ENCODE measurements at regions not wholly inside any gene's neighbourhood (a gene's known extent, or its start where the extent isn't known, plus 50 kb on each side); places are given as distances from the start of the nearest gene placed in this dataset.
A peak's percentile ranks its signal among the peaks of the same experiment; 100 is the strongest.

DNA sequence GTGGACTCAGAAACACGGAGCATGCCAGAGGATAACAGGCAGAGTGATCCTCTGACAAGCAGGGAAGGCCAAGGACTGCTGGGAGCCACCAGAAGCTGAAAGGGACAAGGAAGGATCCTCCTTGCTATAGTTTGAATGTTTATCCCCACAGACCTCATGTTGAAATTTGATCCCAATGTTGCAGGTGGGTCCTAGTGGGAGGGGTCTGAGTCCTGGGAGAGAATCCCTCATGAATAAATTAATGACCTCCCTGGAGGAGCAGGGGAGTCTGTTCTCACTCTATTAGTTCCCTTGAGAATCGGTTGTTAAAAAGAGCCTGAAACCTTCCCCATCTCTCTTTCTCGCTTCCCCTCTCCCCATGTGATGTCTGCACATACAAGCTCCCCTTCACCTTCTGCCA lies 124.4 kb downstream of the FBXO15 start:
- no peak for DNase-seq (ENCODE audit: extremely low read depth in 1 of 2, low read depth in 1 of 2)

DNA sequence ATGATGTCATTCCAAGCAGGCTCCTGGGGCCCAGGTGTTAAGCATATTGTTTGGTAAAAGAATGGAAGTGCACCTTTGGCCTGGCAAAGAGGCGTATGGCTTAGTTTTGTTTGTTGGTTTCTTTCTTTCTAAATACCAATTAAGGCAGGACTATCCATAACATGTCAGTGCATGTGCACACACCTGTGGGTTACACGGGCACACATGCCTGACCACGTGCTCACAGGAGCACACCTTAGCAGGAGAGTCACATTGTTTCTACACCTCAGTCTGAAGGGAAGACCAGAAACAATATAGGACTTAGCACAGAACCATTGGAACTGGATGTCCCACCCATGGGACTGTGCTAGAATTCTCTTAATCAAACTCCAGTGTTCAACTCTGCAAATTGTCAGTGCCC lies 127.8 kb downstream of the FBXO15 start:
- no peak for DNase-seq (ENCODE audit: extremely low read depth in 1 of 2, low read depth in 1 of 2)

DNA sequence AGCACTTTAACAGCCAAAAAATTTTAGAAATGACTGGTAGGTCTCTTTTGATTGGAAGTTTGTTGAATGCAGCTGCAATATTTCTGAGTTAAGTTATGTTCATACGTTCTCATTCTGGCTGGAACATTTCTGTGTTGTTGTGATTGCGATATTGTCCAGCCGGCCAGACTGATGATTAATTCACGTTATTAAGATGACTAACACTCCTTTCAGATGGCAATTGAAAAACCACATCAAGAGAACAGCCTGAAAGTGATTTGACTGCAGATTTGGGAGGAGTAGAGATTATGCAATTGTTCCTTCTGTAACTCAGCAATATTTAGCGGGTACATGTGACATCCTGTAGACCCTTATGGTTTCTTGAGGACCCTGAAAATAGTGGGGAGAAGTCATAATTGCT lies 133.7 kb downstream of the FBXO15 start:
- no peak for DNase-seq (ENCODE audit: extremely low read depth in 1 of 2, low read depth in 1 of 2)

DNA sequence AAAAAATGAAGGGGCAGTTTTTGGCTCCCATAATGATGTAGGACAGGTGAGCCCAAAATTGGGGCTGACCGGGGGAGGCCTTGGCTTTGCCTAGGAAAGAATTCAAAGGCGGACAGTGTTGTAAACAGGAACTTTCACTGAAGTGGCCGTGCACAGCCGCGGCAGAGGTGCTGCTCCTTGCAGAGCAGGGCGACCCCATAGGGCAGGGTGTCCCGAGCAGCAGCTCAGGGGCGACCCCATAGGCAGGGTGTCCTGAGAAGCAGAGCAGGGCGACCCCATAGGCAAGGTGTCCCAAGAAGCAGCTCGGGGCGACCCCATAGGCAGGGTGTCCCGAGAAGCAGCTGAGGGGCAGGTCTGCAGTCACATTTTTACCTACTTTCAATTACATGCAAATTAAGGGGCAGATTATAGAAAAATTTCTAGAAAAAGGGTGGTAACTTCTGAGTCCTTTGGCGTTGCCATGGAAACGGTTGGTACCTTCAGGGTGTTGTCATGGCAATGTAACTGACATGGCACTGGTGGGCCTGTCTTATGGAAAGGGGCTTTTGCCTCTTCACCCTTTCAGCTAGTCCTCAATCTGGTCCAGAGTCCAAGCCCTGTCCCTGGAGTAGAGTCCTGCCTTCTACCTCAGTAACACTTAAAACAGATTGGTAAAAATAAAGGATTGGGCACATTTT lies 134.5 kb downstream of the FBXO15 start:
- DNase-seq (ENCODE audit: extremely low read depth in 1 of 2, low read depth in 1 of 2): no peak

DNA sequence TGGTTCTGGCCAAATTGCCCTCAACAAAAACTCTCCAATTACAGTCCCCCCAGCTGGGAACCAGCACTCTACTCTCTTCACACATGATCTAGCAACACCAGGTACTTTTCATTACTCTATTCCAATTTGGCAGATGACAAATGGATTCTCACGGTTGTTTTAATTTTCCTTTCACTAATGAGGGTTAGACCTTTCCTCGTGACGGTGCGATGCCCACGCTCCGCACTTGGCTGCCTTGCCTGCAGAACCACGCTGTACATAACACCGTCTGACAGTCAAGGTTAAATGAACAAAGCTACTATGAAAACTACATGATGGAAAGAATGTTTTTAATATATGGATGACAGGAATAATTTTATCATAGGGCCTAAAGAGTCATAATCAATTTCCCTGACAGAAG lies 141.5 kb downstream of the FBXO15 start:
- DNase-seq (ENCODE audit: extremely low read depth in 1 of 2, low read depth in 1 of 2): no peak

DNA sequence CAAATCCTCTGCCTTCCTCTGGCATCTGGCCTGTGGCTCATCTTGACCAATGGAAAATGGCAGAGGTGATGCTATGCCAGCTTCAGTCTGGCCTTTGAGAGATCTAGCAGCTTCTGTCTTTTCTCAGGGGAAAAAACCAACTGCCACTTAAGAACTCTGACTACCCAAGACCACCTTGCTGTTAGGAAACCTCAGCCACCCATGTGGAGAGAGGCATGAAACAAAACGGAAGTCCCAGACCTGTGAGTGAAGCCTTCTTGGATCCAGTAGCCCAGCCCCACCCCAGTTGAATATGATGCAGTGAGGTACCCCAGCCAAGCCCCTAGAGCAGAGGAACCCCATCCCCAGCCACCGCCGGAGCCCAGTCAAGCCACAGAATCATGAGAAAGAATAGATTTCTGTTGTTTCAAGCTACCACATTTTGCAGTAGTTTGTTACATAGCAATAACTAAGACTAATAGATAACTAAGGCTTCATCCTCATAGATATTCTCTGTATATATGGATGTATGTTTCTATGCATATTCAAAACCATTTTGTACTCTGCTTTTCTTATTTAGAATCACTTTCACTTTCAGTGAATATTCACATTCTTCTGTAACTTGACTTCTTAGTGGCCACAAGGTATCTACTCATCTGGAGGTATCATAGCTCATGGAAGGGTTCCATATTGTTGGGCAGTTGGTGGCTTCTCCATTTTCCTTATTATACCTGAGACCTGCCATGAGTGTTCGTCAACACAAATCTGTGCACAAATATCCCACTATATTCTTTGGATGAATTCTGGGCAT lies 142.1 kb downstream of the FBXO15 start:
- no peak for DNase-seq (ENCODE audit: extremely low read depth in 1 of 2, low read depth in 1 of 2)

DNA sequence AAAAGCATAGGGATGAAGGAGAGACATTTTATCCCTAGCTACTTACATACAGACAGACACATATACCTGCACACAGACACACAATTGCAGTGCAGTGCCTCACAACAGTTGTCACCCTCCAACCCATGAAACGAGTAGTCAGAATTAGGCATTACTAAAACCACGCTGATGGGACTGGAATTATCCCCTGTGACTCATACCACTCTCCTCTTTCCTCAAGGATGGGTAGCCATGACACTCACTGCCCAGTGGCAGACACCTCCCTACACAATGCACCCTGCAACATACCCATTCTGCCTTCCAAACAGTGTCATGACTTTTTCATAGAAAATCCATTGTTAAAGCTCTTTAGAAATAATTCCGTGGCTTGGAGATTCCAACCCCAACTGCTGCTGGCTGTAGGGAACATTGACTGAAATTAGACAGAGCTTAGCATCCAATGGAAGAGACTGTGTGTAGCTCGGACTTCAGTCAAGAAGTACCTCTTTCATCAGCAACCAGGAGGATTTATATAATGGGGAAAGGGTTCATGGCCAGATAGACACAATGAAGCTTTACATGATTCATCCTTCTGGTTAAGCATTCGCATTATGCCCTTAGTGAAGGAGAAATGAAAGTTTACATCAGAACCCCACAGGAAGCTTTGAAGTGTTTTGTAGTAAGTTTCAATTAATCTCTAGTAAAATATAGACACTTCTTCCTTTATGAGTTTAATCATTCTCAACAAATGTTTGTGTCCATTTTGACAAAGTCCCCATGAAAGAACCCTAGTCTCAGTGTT lies 155.2 kb downstream of the FBXO15 start:
- no peak for DNase-seq (ENCODE audit: extremely low read depth in 1 of 2, low read depth in 1 of 2)

DNA sequence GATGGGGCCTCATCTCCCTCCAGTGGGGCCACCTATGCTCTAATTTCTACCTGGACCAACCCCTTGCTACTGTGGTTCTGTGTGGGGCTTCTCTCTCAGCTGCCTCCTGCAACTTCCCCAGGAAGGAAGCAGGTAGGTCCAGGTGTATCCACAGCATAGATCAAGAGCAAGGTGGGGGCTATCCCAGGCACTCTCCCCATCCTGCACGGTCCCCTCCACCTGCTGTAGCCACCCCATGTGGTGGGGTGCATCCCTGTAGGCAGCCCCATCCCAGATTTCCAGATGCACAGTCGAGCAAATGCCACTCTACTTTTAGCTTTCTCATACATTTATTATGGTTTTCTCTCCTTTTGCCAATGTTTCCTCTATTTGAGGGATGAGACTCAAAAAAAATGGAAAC lies 156.1 kb downstream of the FBXO15 start:
- no peak for DNase-seq (ENCODE audit: extremely low read depth in 1 of 2, low read depth in 1 of 2)

DNA sequence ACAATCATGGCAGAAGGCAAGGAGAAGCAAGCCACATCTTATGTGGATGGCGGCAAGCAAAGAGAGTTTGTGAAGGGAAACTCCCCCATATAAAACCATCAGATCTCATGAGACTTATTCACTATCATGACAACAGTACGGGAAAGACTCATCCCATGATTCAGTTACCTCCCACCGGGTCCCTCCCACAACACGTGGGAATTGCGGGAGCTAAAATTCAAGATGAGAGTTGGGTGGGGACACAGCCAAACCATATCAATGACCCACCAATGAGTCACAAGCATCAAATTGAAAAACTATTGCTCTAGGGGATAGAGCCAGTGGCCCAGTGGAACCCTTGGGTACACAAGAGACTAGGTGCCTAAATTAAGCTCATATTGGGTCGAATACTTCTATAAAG lies 157.4 kb downstream of the FBXO15 start:
- no peak for DNase-seq (ENCODE audit: extremely low read depth in 1 of 2, low read depth in 1 of 2)

DNA sequence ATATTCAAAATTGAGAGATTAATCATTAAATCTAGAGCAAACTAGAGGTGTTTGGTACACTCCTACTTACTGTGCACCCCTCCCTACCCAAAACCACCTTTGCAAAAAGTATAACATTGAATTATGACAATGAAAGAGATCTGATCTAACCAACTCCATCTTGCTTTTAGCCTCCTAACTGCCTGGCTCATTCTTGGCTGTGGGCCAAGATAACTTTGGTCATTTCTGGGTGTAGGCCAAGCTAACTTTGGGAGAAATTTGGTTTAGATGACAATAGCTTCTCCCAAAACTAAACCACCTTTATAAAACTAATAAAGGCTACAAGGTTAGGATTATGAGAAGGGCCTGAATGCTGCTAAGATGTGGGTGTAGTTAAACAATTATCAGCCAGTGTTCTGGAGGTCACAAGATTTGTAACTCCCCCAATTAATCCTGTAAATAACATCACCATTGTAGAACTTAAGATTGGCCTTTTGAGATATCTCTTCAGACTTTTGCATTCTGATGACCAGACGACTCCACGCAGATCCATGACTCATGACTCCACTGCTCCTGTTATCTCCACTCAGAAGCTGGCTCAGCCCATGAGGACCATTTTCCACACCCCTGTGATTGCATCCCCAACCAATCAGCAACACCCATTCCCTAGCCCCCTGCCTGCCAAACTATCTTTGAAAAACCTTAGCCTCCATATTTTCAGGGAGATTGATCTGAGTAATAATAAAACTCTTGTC lies 160.2 kb downstream of the FBXO15 start:
- no peak for DNase-seq (ENCODE audit: extremely low read depth in 1 of 2, low read depth in 1 of 2)

DNA sequence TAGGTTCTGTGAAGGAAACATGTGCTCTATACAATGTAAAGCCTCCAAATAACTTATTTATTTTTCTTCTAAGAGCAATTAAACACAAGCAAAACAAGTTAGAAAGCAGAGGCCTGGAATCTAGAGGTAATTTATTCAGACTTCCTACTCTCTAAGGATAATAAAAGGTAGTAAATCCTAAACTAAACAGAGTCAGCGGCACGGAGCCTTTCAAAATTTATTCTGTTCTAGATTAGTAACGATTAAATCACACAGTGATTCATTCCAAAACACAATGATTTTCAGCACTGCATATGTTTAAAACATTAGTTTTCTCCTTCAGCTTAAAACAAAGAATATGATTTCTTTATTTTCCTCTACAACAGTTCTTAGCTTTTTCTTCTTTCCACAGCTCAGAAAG lies 160.9 kb downstream of the FBXO15 start:
- no peak for DNase-seq (ENCODE audit: extremely low read depth in 1 of 2, low read depth in 1 of 2)

DNA sequence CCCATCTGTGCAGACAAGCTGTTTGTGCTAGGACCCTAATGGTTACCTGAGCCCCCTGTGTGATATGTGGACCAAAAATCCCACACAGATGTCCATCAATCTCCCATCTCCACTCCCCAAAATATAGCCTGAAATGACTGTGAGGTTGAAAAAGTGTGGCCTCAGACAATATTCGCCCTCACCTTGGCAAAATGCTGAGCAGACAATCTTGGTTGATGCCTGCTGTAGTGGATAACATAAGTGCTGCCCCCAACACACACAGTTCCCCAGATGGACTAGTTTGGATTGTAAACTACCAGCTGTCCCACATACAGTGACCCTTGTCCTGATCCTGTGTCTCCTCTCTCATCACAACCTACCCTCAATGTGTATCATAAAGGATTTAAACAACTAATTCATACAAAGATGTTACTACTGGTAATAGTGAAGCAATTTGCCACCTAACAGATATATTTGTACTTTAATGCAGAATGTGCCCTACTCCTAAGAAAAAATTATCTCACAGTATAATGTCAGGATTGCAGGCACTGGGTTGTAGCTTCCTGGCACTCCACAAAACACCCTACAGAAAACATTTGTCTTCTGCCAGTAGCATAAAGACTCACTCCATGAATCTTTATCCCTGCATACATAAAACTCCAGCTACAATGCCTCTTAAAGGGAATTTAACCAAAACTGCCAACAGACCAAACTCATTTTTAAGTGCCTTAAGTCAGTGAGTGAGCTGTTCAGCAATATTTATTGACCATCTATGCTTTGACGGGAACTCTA lies 161.6 kb downstream of the FBXO15 start:
- DNase-seq (ENCODE audit: extremely low read depth in 1 of 2, low read depth in 1 of 2): no peak

DNA sequence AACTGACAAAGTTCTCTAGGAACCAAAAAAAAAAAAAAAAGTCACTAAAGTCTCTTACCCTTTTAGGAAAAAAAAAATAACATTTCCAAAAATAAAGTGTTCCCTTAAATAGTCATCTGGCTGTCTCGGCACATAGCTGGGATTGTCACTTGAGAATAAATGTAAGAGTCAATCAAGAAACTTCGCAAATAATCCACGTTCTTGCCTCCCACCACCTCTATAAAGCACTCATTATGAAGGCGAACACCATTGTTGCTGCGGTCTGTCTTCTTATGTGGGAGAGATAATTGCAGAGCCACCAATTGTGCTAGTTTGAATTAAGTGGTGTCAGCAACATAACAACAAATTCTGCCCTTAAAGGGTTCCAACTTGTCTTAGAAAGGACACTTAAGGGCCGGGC lies 163.7 kb downstream of the FBXO15 start:
- DNase-seq (ENCODE audit: extremely low read depth in 1 of 2, low read depth in 1 of 2): no peak

DNA sequence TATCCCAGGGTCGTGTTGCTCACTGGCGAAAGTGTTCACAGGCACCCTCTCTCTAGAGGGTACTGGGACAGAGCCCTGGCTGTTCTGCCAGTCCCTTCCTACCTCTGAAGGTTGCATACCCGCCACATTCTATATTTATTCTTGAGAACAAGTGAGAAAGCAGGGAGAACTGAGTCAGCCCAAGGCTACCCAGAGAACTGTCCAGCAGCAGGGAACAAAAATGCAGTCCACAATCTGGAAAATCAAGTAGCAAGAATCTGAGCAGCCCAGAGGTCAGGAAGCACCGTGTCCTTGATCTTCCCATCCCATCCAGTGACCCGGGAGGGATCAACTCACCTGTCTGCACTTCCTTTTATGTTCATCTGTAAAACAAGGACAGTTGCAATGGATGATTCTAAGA lies 164.1 kb downstream of the FBXO15 start:
- DNase-seq (ENCODE audit: extremely low read depth in 1 of 2, low read depth in 1 of 2): no peak

DNA sequence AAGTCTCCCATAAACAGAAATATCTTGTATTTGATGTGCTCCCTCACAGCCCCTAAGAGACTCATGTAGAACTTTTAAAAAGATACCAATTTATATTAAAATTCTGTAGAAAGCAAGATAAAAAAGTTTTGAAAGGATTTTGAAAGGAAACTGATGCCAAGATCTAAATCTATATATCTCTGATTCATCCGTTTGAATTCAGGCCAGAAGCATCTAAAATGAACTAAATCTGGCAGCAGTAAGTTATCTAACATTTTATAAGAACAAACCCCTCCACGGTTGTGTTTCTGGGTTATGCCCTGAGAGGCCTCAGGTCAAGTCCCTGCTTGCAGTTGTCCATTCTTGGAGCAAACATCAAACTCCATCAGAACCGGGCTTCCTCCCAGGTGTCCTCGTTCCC lies 165.8 kb downstream of the FBXO15 start:
- no peak for DNase-seq (ENCODE audit: extremely low read depth in 1 of 2, low read depth in 1 of 2)

DNA sequence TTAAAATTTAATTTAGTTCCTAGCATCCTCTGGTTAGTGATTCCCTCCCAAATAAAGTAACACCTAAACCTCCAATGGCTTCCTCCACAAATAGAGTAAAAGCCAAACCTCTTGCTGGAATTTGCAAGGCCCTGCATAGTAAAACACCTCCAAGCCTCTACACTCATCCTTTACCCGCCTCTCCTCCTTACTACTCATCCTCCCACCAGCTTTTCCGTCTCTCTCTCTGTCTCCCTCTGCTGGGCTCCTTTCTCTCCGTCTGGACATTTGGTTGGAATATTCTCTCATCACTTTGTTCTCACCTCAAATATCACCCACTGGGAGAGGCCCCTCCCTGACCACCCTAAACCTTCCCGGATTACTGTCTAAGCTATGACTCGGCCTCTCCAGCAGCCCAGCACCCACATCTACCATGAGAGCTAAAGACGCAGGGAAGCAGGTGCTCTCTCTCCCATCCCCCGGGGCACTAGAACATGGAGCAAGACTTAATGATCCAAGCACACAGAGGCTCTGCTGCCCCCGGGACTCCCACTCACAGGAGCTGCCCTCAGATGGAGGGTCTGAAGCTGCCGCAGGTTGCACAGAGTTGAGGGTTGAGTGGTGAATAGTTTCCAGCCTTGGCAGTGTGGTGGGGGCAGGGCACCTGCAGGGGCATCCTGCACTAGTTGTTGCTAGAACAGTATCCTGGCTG lies 167.2 kb downstream of the FBXO15 start:
- DNase-seq (ENCODE audit: extremely low read depth in 1 of 2, low read depth in 1 of 2): no peak

DNA sequence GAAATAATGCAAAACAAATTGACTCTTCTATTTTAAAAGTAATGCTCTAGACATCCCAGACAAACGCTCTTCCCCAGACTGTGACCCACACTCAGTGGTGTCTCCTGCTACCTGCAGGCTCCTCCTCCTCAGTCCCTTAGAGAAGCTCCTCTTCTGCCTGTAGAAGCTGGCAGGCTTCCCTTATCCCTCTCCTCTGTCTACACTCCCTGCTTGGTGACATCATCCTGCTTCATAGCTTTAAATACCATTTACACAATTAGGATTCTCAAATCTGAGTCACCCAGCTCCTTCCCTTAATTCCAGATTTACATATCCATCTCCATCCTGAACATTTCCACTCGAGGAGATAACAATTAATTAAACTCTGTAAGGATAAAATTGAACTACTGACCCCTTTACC lies 167.9 kb downstream of the FBXO15 start:
- DNase-seq (ENCODE audit: extremely low read depth in 1 of 2, low read depth in 1 of 2): no peak

DNA sequence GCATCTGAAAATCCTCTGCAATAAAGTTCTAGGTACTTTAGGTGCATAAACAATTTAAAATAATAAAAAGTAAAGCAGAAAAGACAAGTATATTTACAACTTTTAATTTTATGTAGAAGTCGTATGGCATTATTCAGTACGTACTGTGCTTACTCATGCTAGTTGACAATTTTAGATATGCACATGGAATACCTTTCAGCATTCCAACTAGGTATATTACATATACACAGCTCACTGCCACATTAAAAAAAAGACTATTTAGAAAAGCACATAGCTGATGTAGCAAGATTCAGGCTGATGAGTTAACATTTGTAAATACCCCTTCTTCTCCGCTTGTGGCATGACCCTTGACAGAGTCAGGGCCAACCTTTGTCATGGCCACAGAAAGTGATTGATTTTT lies 171.2 kb downstream of the FBXO15 start:
- no peak for DNase-seq (ENCODE audit: extremely low read depth in 1 of 2, low read depth in 1 of 2)

DNA sequence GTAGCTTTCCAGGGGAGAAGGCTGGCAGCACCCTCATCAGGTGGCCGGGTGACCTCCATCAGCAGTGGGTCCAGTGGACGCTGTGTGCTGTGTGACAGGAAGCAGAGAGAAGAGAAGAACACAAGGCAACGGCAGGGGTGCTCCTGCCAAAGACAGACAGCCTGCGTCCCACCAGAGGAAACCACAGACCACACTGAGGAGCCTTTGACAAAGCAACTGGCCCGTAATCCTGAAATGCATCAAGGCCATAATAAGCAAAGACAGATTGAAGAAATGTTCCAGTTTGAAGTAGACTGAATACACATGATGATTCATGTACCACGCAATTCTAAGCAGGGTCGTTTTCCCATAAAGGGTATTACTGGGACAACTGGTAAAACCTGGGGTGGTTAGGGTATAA lies 172.4 kb downstream of the FBXO15 start:
- peak in 1 of 2 donors; percentile 10 for DNase-seq (ENCODE audit: extremely low read depth in 1 of 2, low read depth in 1 of 2)

DNA sequence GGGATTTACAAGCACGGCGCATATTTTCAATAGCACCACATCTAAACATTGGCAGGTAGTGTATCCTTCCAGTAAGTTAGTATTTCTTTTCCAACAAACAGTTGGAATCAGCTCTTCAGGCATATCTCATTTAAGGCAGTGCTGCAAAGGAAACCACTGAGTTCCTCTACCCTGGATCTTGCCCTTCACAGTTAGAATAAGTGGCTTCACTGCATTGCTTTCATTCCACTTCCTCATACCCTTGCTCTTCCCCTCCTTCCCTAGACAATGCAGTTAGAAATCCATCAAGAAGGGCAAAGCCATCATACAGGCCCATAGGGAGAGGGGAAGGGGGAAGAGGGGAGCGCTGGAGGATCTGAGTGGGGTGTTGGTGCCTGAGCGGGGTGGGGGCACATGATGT lies 173.7 kb downstream of the FBXO15 start:
- no peak for DNase-seq (ENCODE audit: extremely low read depth in 1 of 2, low read depth in 1 of 2)

All from stimulated activated CD8-positive, alpha-beta memory T cell treated with anti-CD3 and anti-CD28 coated beads, Interleukin-7, amount 100 ng/mL, for 48 hours (primary cell).